NT2/D1 (cell line): ENCODE measurements at regions not wholly inside any gene's neighbourhood (a gene's known extent, or its start where the extent isn't known, plus 50 kb on each side); places are given as distances from the start of the nearest gene placed in this dataset.

Source experiments
- DNase-seq: peaks from one replicate; pipeline ENCODE4 v3.0.0-alpha.2; 2011; ENCODE audit warnings: low read depth, low spot score
- H3K27me3 ChIP-seq: 2 replicates; pipeline ENCODE4 v1.6.0; 2011; ENCODE audit warnings: mild to moderate bottlenecking; ENCODE audit not compliant: insufficient read length, insufficient read depth
- H3K36me3 ChIP-seq: 2 replicates; pipeline ENCODE4 v1.6.1; 2011; ENCODE audit warnings: mild to moderate bottlenecking, low read length, mixed read lengths; ENCODE audit not compliant: insufficient read depth, insufficient read length
- H3K4me1 ChIP-seq: 2 replicates; pipeline ENCODE4 v1.5.1; 2011; ENCODE audit not compliant: insufficient read depth, insufficient read length
- H3K4me3 ChIP-seq: 2 replicates; pipeline ENCODE4 v1.5.1; 2011; ENCODE audit warnings: low read depth; ENCODE audit not compliant: insufficient read length
- H3K9ac ChIP-seq: 2 replicates; pipeline ENCODE4 v1.6.0; 2011; ENCODE audit warnings: low read depth; ENCODE audit not compliant: insufficient read length
- H3K9me3 ChIP-seq: 2 replicates; pipeline ENCODE4 v1.5.1; 2011; ENCODE audit warnings: mild to moderate bottlenecking, low read length; ENCODE audit not compliant: insufficient read depth
- SUZ12 ChIP-seq: IDR thresholded peaks from 2 replicates; pipeline ENCODE4 v1.6.1; 2011; ENCODE audit not compliant: insufficient read length, insufficient read depth; ENCODE audit errors: extremely low read depth
- YY1 ChIP-seq: IDR thresholded peaks from 2 replicates; pipeline ENCODE4 v1.6.1; 2011; ENCODE audit not compliant: insufficient read length, insufficient read depth
- ZNF274 ChIP-seq: IDR thresholded peaks from 2 replicates; pipeline ENCODE4 v1.6.1; 2011; ENCODE audit warnings: mild to moderate bottlenecking, low read depth, low read length

- Histone ChIP-seq H3K9me3 (peaks cover 10% of the 10 kb centered on the region), H3K4me3 (no peak overlapping the region), H3K4me1 (no peaks in the 10 kb centered on the region), H3K27me3 (no peaks in the 10 kb centered on the region), H3K36me3 (no peaks in the 10 kb centered on the region), H3K9ac (no peak overlapping the region)
- DNase-seq: no peak
- no peak for TF ChIP-seq SUZ12
- no peak for TF ChIP-seq YY1
- no peak for TF ChIP-seq ZNF274
Observed at GRCh38 chr1:106534612-106535011, 521.9 kb upstream of the PRMT6 start.

GRCh38 chr1:106536741-106537140, 519.7 kb upstream of the PRMT6 start:
- Histone ChIP-seq H3K4me1 (no peaks in the 10 kb centered on the region), H3K9ac (no peak overlapping the region), H3K9me3 (peaks cover 10% of the 10 kb centered on the region), H3K4me3 (no peak overlapping the region), H3K27me3 (no peaks in the 10 kb centered on the region), H3K36me3 (no peaks in the 10 kb centered on the region)
- no peak for DNase-seq
- TF ChIP-seq ZNF274 (no peak), SUZ12 (no peak), YY1 (no peak)

- no peaks in the 10 kb centered on the region for H3K9me3 ChIP-seq
- H3K4me3 ChIP-seq: no peak overlapping the region
- H3K9ac ChIP-seq: no peak overlapping the region
- H3K36me3 ChIP-seq: no peaks in the 10 kb centered on the region
- no peak for DNase-seq
- TF ChIP-seq SUZ12 (no peak), ZNF274 (no peak), YY1 (no peak)
- no peaks in the 10 kb centered on the region for H3K4me1 ChIP-seq
- no peaks in the 10 kb centered on the region for H3K27me3 ChIP-seq
Observed at GRCh38 chr1:106548726-106549125, 507.7 kb upstream of the PRMT6 start.

GRCh38 chr1:106554294-106554693, 502.2 kb upstream of the PRMT6 start:
- no peak for DNase-seq
- no peak overlapping the region for H3K9ac ChIP-seq
- no peaks in the 10 kb centered on the region for H3K36me3 ChIP-seq
- no peaks in the 10 kb centered on the region for H3K27me3 ChIP-seq
- no peak overlapping the region for H3K4me3 ChIP-seq
- TF ChIP-seq ZNF274 (no peak), SUZ12 (no peak), YY1 (no peak)
- no peaks in the 10 kb centered on the region for H3K4me1 ChIP-seq
- H3K9me3 ChIP-seq: no peaks in the 10 kb centered on the region

- no peaks in the 10 kb centered on the region for H3K4me1 ChIP-seq
- no peak overlapping the region for H3K9ac ChIP-seq
- no peaks in the 10 kb centered on the region for H3K36me3 ChIP-seq
- H3K4me3 ChIP-seq: no peak overlapping the region
- H3K9me3 ChIP-seq: no peaks in the 10 kb centered on the region
- DNase-seq: no peak
- H3K27me3 ChIP-seq: no peaks in the 10 kb centered on the region
- TF ChIP-seq SUZ12 (no peak), ZNF274 (no peak), YY1 (no peak)
Observed at GRCh38 chr1:106555571-106555970, 500.9 kb upstream of the PRMT6 start.

- Histone ChIP-seq H3K9me3 (no peaks in the 10 kb centered on the region), H3K36me3 (no peaks in the 10 kb centered on the region), H3K9ac (no peak overlapping the region), H3K4me3 (no peak overlapping the region), H3K4me1 (no peaks in the 10 kb centered on the region), H3K27me3 (no peaks in the 10 kb centered on the region)
- TF ChIP-seq ZNF274 (no peak), YY1 (no peak), SUZ12 (no peak)
- DNase-seq: no peak
Observed at GRCh38 chr1:106564192-106564591, 492.3 kb upstream of the PRMT6 start.

GRCh38 chr1:106568201-106568974, 488.1 kb upstream of the PRMT6 start:
- TF ChIP-seq ZNF274: no peak
- TF ChIP-seq YY1: no peak
- TF ChIP-seq SUZ12: no peak
- no peak overlapping the region for H3K4me3 ChIP-seq
- H3K27me3 ChIP-seq: no peaks in the 10 kb centered on the region
- DNase-seq: no peak
- no peaks in the 10 kb centered on the region for H3K4me1 ChIP-seq
- H3K36me3 ChIP-seq: no peaks in the 10 kb centered on the region
- H3K9ac ChIP-seq: no peak overlapping the region
- H3K9me3 ChIP-seq: no peaks in the 10 kb centered on the region
